ENCODE measurements at regions not wholly inside any gene's neighbourhood (a gene's known extent, or its start where the extent isn't known, plus 50 kb on each side); places are given as distances from the start of the nearest gene placed in this dataset.

- no peak for TF ChIP-seq CTCF (IDR thresholded peaks at IDR 0.05)
- no peak for TF ChIP-seq POLR2AphosphoS5 (IDR thresholded peaks at IDR 0.05; ENCODE audit: low read depth, low read length)
- no peak for TF ChIP-seq TCF7L2 (IDR thresholded peaks at IDR 0.05; ENCODE audit: low read depth, low read length)
These were observed 1043.2 kb downstream of the PCDH18 start for GRCh38 chr4:136489101-136489500.

Data from Panc1 (cell line).